GM18861 (cell line): ENCODE measurements at regions not wholly inside any gene's neighbourhood (a gene's known extent, or its start where the extent isn't known, plus 50 kb on each side); places are given as distances from the start of the nearest gene placed in this dataset.
"Not testable (repeated sequence)": the region's sequence is repeated elsewhere in the genome, so short reads cannot be mapped to it uniquely, and the experiment has no call there.

Source experiments
- ATAC-seq: cut with Tn5 transposase; IDR thresholded peaks from one replicate; pipeline ENCODE4 v1.9.1; 2021; ENCODE audit not compliant: unreplicated experiment

DNA sequence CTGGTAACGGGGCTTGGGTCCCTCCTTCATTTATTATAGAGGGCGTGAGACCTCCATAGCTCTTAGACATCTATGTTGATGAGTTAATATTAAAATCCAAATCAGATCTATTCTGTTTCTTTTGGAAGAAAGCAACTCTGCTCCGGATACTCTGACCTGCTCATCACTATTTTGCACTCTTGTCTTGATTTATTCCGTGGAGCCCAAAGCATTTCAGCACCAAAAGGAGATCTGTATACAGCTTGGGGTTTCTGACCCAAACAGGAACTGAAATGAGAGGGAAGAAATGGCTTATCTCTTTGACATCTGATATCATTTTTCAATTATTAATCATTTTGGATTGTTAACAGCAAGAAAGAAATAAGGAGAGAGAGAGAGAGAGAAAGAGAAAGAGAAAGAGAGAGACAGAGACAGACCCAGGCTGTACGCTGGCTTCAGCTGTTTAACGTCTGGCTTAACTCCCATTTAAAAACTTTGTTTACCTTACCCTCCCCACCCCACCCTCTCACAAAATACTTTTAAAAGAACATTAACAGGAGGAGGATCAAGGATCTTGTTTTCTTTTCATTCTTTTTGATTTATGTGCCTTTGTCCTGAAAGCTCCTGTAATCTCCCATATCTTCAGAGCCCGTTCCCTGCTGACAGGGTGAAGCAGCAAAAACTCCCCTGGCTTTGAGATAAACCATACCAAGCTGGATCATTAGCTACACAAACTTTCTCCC lies 231.4 kb upstream of the TUT7 start:
- ATAC-seq = no peak

GRCh38 chr9:86580688-86581087 lies 226.5 kb upstream of the TUT7 start:
- ATAC-seq = no peak

DNA sequence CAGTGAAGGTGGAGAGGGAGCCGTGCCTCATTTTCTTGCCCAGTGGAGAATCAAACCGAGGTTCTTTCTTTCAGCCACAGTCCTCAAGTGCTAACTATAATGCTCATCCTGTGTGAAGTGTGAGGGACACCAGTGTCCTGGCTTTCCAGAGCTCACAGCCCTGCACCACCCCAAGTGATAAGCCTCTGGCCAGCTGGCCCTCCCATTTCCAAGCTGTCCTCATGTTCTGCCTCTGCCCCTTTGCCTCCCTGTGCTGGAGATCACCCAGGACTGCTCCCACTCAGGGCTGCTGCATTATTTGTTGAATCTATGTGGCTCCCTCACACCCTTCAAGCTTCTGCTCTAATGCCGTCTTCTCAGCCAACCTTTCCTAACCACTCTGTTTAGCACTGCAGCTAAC lies 224.5 kb upstream of the TUT7 start:
- no peak for ATAC-seq

DNA sequence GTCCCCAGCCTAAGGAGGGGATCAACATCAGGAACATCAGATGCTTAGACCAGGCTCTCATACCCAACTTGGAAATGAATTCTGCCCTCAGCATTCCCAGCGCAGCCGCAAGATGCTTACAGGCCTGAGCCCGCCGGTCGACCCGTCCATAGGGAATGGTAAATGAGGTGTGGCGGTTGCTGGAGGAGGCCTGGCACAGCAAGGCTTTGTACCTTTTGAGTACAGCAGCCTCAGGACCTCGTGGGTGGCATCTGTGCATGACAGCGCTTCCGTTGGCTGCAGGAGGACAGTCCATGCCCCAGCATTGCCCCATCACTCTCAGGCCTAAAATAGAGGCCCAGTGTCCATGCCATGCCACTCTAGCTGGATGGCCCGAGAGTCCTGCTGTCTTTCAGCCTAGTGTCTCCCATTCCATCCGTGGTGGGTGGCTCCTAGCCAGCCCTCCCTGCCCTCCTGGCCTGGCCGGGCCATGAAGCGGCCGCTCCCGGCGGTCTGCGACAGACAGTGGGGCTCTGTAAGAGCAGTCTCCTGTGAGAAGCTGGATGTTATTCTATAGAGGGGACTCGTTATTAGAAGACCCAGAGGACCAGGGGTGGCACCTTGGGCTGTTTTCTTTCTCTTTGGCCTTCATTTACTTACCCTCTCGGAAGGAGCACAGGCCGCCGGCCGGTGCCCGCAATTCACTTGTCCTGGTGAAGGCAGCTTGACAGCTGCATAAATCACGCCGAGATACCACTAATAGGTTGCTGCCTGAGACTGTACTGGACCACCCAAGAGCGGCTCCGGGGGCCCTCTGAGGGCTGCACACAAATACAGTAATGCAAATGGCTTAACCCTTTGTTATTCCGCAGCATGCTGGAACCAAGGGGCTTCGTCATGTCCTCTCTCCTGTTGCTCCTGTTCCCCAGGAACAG lies 223.5 kb upstream of the TUT7 start:
- no peak for ATAC-seq

GRCh38 chr9:86575825-86576525 lies 221.8 kb upstream of the TUT7 start:
- ATAC-seq = no peak

DNA sequence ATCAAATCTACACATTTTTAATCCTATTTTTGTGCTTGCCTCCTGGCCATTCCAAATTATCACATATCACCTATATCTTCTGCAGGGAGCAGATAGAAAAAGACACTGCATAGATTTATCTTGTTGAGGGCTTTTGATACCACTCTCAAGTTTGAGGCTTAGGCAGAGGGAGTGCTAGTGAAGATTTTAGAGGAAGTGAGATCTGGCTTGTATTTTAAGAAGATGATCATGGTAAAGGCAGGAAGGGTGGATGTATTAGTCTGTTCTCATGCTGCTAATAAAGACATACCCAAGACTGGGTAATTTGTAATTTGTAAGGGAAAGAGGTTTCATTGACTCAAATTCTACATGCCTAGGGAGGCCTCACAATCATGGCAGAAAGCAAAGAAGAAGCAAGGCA lies 220.9 kb upstream of the TUT7 start:
- no peak for ATAC-seq

DNA sequence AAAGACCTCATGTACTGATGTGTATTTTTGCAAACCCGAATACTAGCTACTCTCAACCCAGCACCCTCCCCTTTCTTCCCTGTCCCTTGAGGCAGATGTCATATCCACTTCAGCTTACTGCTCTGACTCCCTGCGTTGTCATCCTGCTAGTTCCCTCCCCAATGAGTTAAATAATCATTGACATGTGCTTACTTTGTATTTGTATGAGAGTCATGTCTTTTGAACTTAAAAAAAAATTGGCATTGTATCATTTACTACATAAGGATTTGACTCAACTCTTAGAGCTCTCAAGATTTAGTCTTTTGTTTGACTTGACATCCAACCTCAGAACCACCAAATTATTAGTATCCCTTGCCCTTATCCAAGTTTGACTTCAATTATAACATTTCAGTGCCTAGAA lies 219.7 kb upstream of the TUT7 start:
- no peak for ATAC-seq

- ATAC-seq = no peak
Observed at GRCh38 chr9:86572904-86573303, 218.7 kb upstream of the TUT7 start.

GRCh38 chr9:86565603-86566002 lies 211.4 kb upstream of the TUT7 start:
- not testable (repeated sequence) for ATAC-seq

- no peak for ATAC-seq
Observed at GRCh38 chr9:86563936-86564335, 209.7 kb upstream of the TUT7 start.

DNA sequence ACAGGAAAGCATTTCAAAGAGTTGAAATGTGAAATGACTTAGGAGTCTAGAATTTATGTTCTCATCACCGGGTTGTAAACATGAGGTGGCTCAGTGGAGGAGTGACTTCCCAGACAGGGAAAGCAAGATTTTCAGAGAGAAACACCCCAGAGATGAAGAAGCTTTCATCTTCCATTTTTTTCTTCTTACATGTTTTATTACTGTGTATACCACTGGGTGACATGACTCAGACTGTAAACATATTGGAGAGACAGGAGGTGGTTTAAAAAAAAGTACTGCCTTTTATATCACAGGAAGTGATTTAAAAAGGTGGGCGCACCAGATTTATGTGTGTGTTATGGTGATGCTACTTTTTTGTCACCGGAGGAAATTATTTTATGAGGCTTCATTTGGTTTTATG lies 209.1 kb upstream of the TUT7 start:
- no peak for ATAC-seq

- no peak for ATAC-seq
Observed at GRCh38 chr9:86562691-86563090, 208.5 kb upstream of the TUT7 start.

- no peak for ATAC-seq
Observed at GRCh38 chr9:86557918-86558317, 203.7 kb upstream of the TUT7 start.

DNA sequence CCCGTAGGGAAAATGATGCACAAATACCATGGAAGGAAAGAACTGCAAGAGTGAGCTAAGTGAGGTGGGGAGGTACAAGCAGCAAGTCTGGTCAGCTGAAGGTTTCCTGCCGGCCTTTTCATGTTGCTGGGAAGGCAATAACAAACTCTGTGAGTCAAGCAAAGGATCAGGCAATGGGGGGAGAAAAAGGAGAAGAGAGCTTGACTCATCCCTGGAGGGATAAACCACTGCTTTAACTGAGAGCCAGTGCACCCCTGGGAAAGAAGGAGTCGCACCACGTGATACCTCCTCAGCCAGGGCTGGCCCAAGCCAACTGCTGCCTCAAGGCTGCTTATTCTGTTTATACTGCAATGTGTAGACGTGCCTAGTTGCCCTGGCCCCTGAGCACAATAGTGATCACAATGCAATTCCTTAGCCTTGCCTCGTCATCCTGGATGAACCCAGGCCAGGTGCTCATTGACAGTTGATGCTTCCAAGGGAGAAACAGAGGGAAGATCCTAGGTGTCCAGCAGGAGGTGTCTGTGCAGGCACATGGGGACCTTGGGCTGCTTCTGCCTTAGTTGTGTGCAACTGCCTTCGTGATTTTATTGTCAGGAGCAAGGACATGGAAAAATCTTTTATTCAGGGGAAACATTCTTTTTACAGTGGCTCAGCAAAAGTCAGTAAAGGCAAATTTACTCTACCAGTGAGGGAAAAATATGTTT lies 203.0 kb upstream of the TUT7 start:
- no peak for ATAC-seq

GRCh38 chr9:86555661-86556060 lies 201.5 kb upstream of the TUT7 start:
- ATAC-seq = no peak

- no peak for ATAC-seq
Observed at GRCh38 chr9:86550401-86550800, 196.2 kb upstream of the TUT7 start.

DNA sequence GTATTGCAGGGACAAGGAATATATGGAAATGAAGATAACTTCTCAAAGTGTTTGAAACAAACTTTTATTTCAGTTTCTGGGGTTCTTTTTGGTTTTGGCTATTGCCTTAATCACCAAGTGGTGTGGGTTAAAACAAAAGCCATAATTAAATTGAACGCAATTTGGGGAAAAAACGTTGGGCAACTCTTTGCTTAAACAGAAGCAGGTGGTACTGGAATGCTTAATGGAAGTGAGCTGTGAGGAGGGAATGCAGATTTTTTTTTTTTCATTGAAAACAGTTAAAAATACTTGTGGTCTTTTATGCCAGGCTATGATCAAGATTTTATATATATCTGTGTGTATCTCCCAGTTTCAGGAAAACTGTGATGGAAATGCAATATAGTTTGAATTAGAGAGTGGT lies 195.7 kb upstream of the TUT7 start:
- ATAC-seq = no peak

DNA sequence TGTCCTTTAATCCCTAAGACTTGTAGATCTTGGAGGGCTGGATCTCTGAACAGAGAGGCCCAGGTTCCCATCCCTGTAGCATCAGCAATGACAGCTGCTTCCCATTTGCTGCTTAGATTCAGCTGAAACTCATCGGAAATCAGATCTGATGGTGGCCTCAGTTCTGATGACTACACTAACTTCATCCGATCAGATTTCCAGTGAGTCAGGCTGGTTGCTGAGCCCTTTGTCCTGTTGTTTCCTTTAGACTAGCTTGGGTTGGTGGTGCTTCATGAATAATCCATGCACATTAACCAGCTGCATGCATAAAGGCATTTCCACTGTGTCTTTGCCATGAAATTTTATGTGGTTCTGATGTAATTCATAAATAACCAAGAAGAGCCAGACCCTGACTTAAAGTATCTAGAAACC lies 195.2 kb upstream of the TUT7 start:
- ATAC-seq = no peak

GRCh38 chr9:86548220-86548619 lies 194.0 kb upstream of the TUT7 start:
- ATAC-seq = no peak

- no peak for ATAC-seq
Observed at GRCh38 chr9:86547571-86547970, 193.4 kb upstream of the TUT7 start.

- ATAC-seq = no peak
Observed at GRCh38 chr9:86546712-86547111, 192.5 kb upstream of the TUT7 start.
